ENCODE measurements at regions not wholly inside any gene's neighbourhood (a gene's known extent, or its start where the extent isn't known, plus 50 kb on each side); places are given as distances from the start of the nearest gene placed in this dataset.

GRCh38 chr16:61575617-61576016, 460.6 kb downstream of the CDH8 start:
- H3K27ac Mint-ChIP-seq (ENCODE audit: low read depth, unreplicated experiment) = no peak overlapping the region

GRCh38 chr16:61569028-61569427, 467.2 kb downstream of the CDH8 start:
- Mint-ChIP-seq H3K4me1 (ENCODE audit: insufficient read depth, unreplicated experiment) (no peaks in the 10 kb centered on the region), H3K27me3 (ENCODE audit: insufficient read depth, unreplicated experiment) (peaks cover 39% of the 10 kb centered on the region), H3K9me3 (ENCODE audit: unreplicated experiment) (peaks cover 7% of the 10 kb centered on the region), H3K27ac (ENCODE audit: low read depth, unreplicated experiment) (no peak overlapping the region), H3K36me3 (ENCODE audit: insufficient read depth, unreplicated experiment) (no peaks in the 10 kb centered on the region), H3K4me3 (ENCODE audit: unreplicated experiment) (no peak overlapping the region)
- TF ChIP-seq, protein P1, sequence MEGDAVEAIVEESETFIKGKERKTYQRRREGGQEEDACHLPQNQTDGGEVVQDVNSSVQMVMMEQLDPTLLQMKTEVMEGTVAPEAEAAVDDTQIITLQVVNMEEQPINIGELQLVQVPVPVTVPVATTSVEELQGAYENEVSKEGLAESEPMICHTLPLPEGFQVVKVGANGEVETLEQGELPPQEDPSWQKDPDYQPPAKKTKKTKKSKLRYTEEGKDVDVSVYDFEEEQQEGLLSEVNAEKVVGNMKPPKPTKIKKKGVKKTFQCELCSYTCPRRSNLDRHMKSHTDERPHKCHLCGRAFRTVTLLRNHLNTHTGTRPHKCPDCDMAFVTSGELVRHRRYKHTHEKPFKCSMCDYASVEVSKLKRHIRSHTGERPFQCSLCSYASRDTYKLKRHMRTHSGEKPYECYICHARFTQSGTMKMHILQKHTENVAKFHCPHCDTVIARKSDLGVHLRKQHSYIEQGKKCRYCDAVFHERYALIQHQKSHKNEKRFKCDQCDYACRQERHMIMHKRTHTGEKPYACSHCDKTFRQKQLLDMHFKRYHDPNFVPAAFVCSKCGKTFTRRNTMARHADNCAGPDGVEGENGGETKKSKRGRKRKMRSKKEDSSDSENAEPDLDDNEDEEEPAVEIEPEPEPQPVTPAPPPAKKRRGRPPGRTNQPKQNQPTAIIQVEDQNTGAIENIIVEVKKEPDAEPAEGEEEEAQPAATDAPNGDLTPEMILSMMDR (IDR thresholded peaks at IDR 0.05; ENCODE audit: unreplicated experiment) = no peak
- POLR2A ChIA-PET = no interaction called here
- intact Hi-C loops (cut with micrococcal nuclease) = no loop called here
- no peak for DNase-seq (ENCODE audit: unreplicated experiment)
- no TSS peak for BruUV-seq (replicated peaks)
- CTCF ChIA-PET = no interaction called here

More at GRCh38 chr16:61575617-61576016, 460.6 kb downstream of the CDH8 start:
- no peaks in the 10 kb centered on the region for H3K4me1 Mint-ChIP-seq (ENCODE audit: insufficient read depth, unreplicated experiment)
- POLR2A ChIA-PET = interaction anchor here (0.6 kb wide), 1 partner anchor 396 kb away, joined by 4 read pairs; no protein-coding TSS in a partner anchor
- intact Hi-C loops (cut with micrococcal nuclease) = no loop called here
- BruUV-seq (replicated peaks) = no TSS peak
- H3K4me3 Mint-ChIP-seq (ENCODE audit: unreplicated experiment) = no peak overlapping the region
- no peaks in the 10 kb centered on the region for H3K9me3 Mint-ChIP-seq (ENCODE audit: unreplicated experiment)
- peaks cover 60% of the 10 kb centered on the region for H3K27me3 Mint-ChIP-seq (ENCODE audit: insufficient read depth, unreplicated experiment)
- no peak for DNase-seq (ENCODE audit: unreplicated experiment)
- H3K36me3 Mint-ChIP-seq (ENCODE audit: insufficient read depth, unreplicated experiment) = no peaks in the 10 kb centered on the region
- TF ChIP-seq, protein P1 (IDR thresholded peaks at IDR 0.05; ENCODE audit: unreplicated experiment) = no peak
- CTCF ChIA-PET = no interaction called here

- peaks cover 7% of the 10 kb centered on the region for H3K9me3 Mint-ChIP-seq (ENCODE audit: unreplicated experiment)
- CTCF ChIA-PET = no interaction called here
- H3K27ac Mint-ChIP-seq (ENCODE audit: low read depth, unreplicated experiment) = no peak overlapping the region
- H3K4me1 Mint-ChIP-seq (ENCODE audit: insufficient read depth, unreplicated experiment) = no peaks in the 10 kb centered on the region
- BruUV-seq (replicated peaks) = no TSS peak
- H3K27me3 Mint-ChIP-seq (ENCODE audit: insufficient read depth, unreplicated experiment) = peaks cover 17% of the 10 kb centered on the region
- DNase-seq (ENCODE audit: unreplicated experiment) = no peak
- no peak overlapping the region for H3K4me3 Mint-ChIP-seq (ENCODE audit: unreplicated experiment)
- POLR2A ChIA-PET = no interaction called here
- TF ChIP-seq, protein P1 (IDR thresholded peaks at IDR 0.05; ENCODE audit: unreplicated experiment) = no peak
- no peaks in the 10 kb centered on the region for H3K36me3 Mint-ChIP-seq (ENCODE audit: insufficient read depth, unreplicated experiment)
- intact Hi-C loops (cut with micrococcal nuclease) = no loop called here
These were observed 471.5 kb downstream of the CDH8 start for GRCh38 chr16:61564716-61565115.

- ChIA-PET CTCF (no interaction called here), POLR2A (no interaction called here)
- no peaks in the 10 kb centered on the region for H3K36me3 Mint-ChIP-seq (ENCODE audit: insufficient read depth, unreplicated experiment)
- no peak overlapping the region for H3K4me3 Mint-ChIP-seq (ENCODE audit: unreplicated experiment)
- H3K4me1 Mint-ChIP-seq (ENCODE audit: insufficient read depth, unreplicated experiment) = no peaks in the 10 kb centered on the region
- BruUV-seq (replicated peaks) = no TSS peak
- H3K27ac Mint-ChIP-seq (ENCODE audit: low read depth, unreplicated experiment) = no peak overlapping the region
- H3K27me3 Mint-ChIP-seq (ENCODE audit: insufficient read depth, unreplicated experiment) = peaks cover 54% of the 10 kb centered on the region
- no peaks in the 10 kb centered on the region for H3K9me3 Mint-ChIP-seq (ENCODE audit: unreplicated experiment)
- intact Hi-C loops (cut with micrococcal nuclease) = no loop called here
- DNase-seq (ENCODE audit: unreplicated experiment) = no peak
- TF ChIP-seq, protein P1 (IDR thresholded peaks at IDR 0.05; ENCODE audit: unreplicated experiment) = no peak
These were observed 480.4 kb downstream of the CDH8 start for GRCh38 chr16:61555718-61556441.
